C4-2B (cell line): ENCODE measurements at regions not wholly inside any gene's neighbourhood (a gene's known extent, or its start where the extent isn't known, plus 50 kb on each side); places are given as distances from the start of the nearest gene placed in this dataset.

ENCODE experiments used
- ZFX ChIP-seq: fragments of 450-650 bp; IDR thresholded peaks from 2 replicates; pipeline ENCODE4 v1.6.1; 2017
- TF ChIP-seq, protein P1 (sequence below): fragments of 450-650 bp; conservative IDR thresholded peaks from 2 replicates; pipeline ENCODE4 v1.5.1; 2017; ENCODE audit warnings: mild to moderate bottlenecking

- TF ChIP-seq, protein P1, sequence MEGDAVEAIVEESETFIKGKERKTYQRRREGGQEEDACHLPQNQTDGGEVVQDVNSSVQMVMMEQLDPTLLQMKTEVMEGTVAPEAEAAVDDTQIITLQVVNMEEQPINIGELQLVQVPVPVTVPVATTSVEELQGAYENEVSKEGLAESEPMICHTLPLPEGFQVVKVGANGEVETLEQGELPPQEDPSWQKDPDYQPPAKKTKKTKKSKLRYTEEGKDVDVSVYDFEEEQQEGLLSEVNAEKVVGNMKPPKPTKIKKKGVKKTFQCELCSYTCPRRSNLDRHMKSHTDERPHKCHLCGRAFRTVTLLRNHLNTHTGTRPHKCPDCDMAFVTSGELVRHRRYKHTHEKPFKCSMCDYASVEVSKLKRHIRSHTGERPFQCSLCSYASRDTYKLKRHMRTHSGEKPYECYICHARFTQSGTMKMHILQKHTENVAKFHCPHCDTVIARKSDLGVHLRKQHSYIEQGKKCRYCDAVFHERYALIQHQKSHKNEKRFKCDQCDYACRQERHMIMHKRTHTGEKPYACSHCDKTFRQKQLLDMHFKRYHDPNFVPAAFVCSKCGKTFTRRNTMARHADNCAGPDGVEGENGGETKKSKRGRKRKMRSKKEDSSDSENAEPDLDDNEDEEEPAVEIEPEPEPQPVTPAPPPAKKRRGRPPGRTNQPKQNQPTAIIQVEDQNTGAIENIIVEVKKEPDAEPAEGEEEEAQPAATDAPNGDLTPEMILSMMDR, result no peak
- no peak for TF ChIP-seq ZFX
Observed at GRCh38 chr1:177411381-177411780, 240.6 kb downstream of the BRINP2 start.
